ENCODE measurements at regions not wholly inside any gene's neighbourhood (a gene's known extent, or its start where the extent isn't known, plus 50 kb on each side); places are given as distances from the start of the nearest gene placed in this dataset.

DNA sequence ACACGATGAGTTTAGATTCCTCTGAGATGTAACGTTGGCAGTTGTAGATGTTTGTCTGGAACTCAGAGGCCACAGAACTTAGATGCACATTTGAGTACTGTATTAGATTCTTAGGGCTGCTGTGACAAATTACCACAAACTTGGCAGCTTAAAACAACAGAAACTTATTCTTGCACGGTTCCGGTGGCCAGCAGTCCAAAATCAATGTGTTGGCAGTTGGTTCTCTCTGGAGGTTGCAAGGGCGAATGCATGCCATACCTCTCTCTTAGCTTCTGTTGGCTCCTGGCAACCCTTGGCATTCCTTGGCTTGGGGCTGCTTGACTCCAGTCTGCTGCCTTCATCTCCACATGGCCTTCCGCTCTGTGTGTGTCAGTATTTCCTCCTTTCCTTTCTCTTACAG is 118.9 kb downstream of the C12orf75 start:
- WGBS (ENCODE audit: low lambda C conversion rate), result 39% methylated on average over 5 of the region's 6 CpGs
- Histone ChIP-seq H3K4me3 (replicated peaks in 1 of 3; ENCODE audit: insufficient read depth in 1 of 3, low read depth in 2 of 3, low read length in 3 of 3) (no peak overlapping the region), H3K4me2 (ENCODE audit: low read depth, low read length) (no peak overlapping the region), H3K27me3 (ENCODE audit: control insufficient read depth in 1 of 2, insufficient read depth in 2 of 2, low read length in 2 of 2) (no peaks in the 10 kb centered on the region; a peak in 1 of 5 replicates), H3K79me2 (ENCODE audit: insufficient read depth, low read length) (no peaks in the 10 kb centered on the region), H3K36me3 (replicated peaks in 1 of 2; ENCODE audit: control insufficient read depth in 1 of 2, insufficient read depth in 2 of 2, low read length in 2 of 2) (no peaks in the 10 kb centered on the region), H3K9me3 (ENCODE audit: low read length) (no peaks in the 10 kb centered on the region), H3K27ac (ENCODE audit: extremely low read length, insufficient read depth, low read length) (no peak overlapping the region), H3K9ac (ENCODE audit: insufficient read depth, low read depth, low read length) (no peak overlapping the region), H4K20me1 (ENCODE audit: insufficient read depth, low read length) (no peaks in the 10 kb centered on the region), H2AFZ (ENCODE audit: low read length) (no peak overlapping the region), H3K4me1 (ENCODE audit: insufficient read depth, low read length) (no peaks in the 10 kb centered on the region)
- intact Hi-C loops (cut with micrococcal nuclease; ENCODE audit: unreplicated experiment) (no loop called here), in situ Hi-C loops (cut with HindIII; ENCODE audit: extremely low pct_ligation_motif_present, low pct_unique_long_range_greater_than_20kb) (no loop called here)
- FAIRE-seq (no peak), DNase-seq (ENCODE audit: low spot score) (no peak), ATAC-seq (no peak)
- ChIA-PET POLR2A (no interaction called here), CTCF (ENCODE audit: low intra/inter-chr PET ratio, low total read pairs) (no interaction called here)
- no TSS peak for BruUV-seq (replicated peaks)
- TF ChIP-seq, protein P1, sequence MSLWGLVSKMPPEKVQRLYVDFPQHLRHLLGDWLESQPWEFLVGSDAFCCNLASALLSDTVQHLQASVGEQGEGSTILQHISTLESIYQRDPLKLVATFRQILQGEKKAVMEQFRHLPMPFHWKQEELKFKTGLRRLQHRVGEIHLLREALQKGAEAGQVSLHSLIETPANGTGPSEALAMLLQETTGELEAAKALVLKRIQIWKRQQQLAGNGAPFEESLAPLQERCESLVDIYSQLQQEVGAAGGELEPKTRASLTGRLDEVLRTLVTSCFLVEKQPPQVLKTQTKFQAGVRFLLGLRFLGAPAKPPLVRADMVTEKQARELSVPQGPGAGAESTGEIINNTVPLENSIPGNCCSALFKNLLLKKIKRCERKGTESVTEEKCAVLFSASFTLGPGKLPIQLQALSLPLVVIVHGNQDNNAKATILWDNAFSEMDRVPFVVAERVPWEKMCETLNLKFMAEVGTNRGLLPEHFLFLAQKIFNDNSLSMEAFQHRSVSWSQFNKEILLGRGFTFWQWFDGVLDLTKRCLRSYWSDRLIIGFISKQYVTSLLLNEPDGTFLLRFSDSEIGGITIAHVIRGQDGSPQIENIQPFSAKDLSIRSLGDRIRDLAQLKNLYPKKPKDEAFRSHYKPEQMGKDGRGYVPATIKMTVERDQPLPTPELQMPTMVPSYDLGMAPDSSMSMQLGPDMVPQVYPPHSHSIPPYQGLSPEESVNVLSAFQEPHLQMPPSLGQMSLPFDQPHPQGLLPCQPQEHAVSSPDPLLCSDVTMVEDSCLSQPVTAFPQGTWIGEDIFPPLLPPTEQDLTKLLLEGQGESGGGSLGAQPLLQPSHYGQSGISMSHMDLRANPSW (CRISPR knock-in tag; IDR thresholded peaks at IDR 0.05; ENCODE audit: borderline replicate concordance), result no peak
- TF ChIP-seq, protein P2, sequence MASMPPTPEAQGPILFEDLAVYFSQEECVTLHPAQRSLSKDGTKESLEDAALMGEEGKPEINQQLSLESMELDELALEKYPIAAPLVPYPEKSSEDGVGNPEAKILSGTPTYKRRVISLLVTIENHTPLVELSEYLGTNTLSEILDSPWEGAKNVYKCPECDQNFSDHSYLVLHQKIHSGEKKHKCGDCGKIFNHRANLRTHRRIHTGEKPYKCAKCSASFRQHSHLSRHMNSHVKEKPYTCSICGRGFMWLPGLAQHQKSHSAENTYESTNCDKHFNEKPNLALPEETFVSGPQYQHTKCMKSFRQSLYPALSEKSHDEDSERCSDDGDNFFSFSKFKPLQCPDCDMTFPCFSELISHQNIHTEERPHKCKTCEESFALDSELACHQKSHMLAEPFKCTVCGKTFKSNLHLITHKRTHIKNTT (CRISPR knock-in tag; IDR thresholded peaks at IDR 0.05), result no peak
- TF ChIP-seq ZNF30 (CRISPR knock-in tag; IDR thresholded peaks at IDR 0.05) (no peak), NFYB (CRISPR knock-in tag; IDR thresholded peaks at IDR 0.05) (no peak), ISL2 (CRISPR knock-in tag; IDR thresholded peaks at IDR 0.05) (no peak), KMT2B (CRISPR knock-in tag; IDR thresholded peaks at IDR 0.05) (no peak), ZSCAN20 (CRISPR knock-in tag; IDR thresholded peaks at IDR 0.05; ENCODE audit: borderline replicate concordance) (no peak), KLF11 (CRISPR knock-in tag; IDR thresholded peaks at IDR 0.05) (no peak), ZNF180 (CRISPR knock-in tag; IDR thresholded peaks at IDR 0.05; ENCODE audit: borderline replicate concordance, low read depth) (no peak), CCDC6 (CRISPR knock-in tag; IDR thresholded peaks at IDR 0.05) (no peak), ZKSCAN5 (CRISPR knock-in tag; IDR thresholded peaks at IDR 0.05) (no peak), ZNF33A (CRISPR knock-in tag; IDR thresholded peaks at IDR 0.05; ENCODE audit: borderline replicate concordance) (no peak), ZNF567 (CRISPR knock-in tag; IDR thresholded peaks at IDR 0.05; ENCODE audit: borderline replicate concordance) (no peak), AHR (CRISPR knock-in tag; IDR thresholded peaks at IDR 0.05) (no peak), ZSCAN21 (CRISPR knock-in tag; IDR thresholded peaks at IDR 0.05; ENCODE audit: borderline replicate concordance) (no peak), ZNF850 (CRISPR knock-in tag; conservative IDR thresholded peaks at IDR 0.05) (no peak)
- TF ChIP-seq, protein P3, sequence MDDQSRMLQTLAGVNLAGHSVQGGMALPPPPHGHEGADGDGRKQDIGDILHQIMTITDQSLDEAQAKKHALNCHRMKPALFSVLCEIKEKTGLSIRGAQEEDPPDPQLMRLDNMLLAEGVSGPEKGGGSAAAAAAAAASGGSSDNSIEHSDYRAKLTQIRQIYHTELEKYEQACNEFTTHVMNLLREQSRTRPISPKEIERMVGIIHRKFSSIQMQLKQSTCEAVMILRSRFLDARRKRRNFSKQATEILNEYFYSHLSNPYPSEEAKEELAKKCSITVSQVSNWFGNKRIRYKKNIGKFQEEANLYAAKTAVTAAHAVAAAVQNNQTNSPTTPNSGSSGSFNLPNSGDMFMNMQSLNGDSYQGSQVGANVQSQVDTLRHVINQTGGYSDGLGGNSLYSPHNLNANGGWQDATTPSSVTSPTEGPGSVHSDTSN (CRISPR knock-in tag; IDR thresholded peaks at IDR 0.05; ENCODE audit: borderline replicate concordance), result no peak
- TF ChIP-seq, protein P4, sequence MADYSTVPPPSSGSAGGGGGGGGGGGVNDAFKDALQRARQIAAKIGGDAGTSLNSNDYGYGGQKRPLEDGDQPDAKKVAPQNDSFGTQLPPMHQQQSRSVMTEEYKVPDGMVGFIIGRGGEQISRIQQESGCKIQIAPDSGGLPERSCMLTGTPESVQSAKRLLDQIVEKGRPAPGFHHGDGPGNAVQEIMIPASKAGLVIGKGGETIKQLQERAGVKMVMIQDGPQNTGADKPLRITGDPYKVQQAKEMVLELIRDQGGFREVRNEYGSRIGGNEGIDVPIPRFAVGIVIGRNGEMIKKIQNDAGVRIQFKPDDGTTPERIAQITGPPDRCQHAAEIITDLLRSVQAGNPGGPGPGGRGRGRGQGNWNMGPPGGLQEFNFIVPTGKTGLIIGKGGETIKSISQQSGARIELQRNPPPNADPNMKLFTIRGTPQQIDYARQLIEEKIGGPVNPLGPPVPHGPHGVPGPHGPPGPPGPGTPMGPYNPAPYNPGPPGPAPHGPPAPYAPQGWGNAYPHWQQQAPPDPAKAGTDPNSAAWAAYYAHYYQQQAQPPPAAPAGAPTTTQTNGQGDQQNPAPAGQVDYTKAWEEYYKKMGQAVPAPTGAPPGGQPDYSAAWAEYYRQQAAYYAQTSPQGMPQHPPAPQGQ (CRISPR knock-in tag; IDR thresholded peaks at IDR 0.05; ENCODE audit: borderline replicate concordance), result no peak
- TF ChIP-seq, protein P5, sequence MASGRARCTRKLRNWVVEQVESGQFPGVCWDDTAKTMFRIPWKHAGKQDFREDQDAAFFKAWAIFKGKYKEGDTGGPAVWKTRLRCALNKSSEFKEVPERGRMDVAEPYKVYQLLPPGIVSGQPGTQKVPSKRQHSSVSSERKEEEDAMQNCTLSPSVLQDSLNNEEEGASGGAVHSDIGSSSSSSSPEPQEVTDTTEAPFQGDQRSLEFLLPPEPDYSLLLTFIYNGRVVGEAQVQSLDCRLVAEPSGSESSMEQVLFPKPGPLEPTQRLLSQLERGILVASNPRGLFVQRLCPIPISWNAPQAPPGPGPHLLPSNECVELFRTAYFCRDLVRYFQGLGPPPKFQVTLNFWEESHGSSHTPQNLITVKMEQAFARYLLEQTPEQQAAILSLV (CRISPR knock-in tag; IDR thresholded peaks at IDR 0.05; ENCODE audit: borderline replicate concordance), result no peak
